ENCODE measurements at regions not wholly inside any gene's neighbourhood (a gene's known extent, or its start where the extent isn't known, plus 50 kb on each side); places are given as distances from the start of the nearest gene placed in this dataset.

GRCh38 chr1:195898373-195898772 lies 709.9 kb downstream of the KCNT2 start:
- no peaks in the 10 kb centered on the region for H3K27me3 Mint-ChIP-seq (ENCODE audit: insufficient read depth, unreplicated experiment)
- Histone ChIP-seq H3K9me3 (no peaks in the 10 kb centered on the region), H3K4me3 (ENCODE audit: low read depth, low read length) (no peak overlapping the region), H3K4me1 (no peaks in the 10 kb centered on the region), H3K27me3 (replicated peaks; ENCODE audit: control insufficient read depth, insufficient read depth, low read length) (no peaks in the 10 kb centered on the region), H3K36me3 (ENCODE audit: control insufficient read depth, insufficient read depth, low read length) (no peaks in the 10 kb centered on the region)
- BruUV-seq (replicated peaks): no TSS peak
- no peak overlapping the region for H3K27ac Mint-ChIP-seq (ENCODE audit: unreplicated experiment)
- no peak for DNase-seq
- TF ChIP-seq CTCF (IDR thresholded peaks at IDR 0.05; ENCODE audit: insufficient read depth in 1 of 2, low read depth in 1 of 2, low read length in 1 of 2, severe bottlenecking in 1 of 2, unreplicated experiment in 1 of 2): no peak
- no peaks in the 10 kb centered on the region for H3K36me3 Mint-ChIP-seq (ENCODE audit: insufficient read depth, unreplicated experiment)
- no peaks in the 10 kb centered on the region for H3K4me1 Mint-ChIP-seq (ENCODE audit: low read depth, unreplicated experiment)
- intact Hi-C loops (cut with micrococcal nuclease; ENCODE audit: unreplicated experiment): no loop called here
- no peaks in the 10 kb centered on the region for H3K9me3 Mint-ChIP-seq (ENCODE audit: unreplicated experiment)
- H3K4me3 Mint-ChIP-seq (ENCODE audit: unreplicated experiment): no peak overlapping the region
- CTCF ChIA-PET: no interaction called here
- POLR2A ChIA-PET: no interaction called here

- no peak overlapping the region for H3K4me3 ChIP-seq (ENCODE audit: low read depth, low read length)
- H3K4me1 Mint-ChIP-seq (ENCODE audit: low read depth, unreplicated experiment): no peaks in the 10 kb centered on the region
- no peak for DNase-seq
- H3K36me3 ChIP-seq (ENCODE audit: control insufficient read depth, insufficient read depth, low read length): no peaks in the 10 kb centered on the region
- H3K4me3 Mint-ChIP-seq (ENCODE audit: unreplicated experiment): no peak overlapping the region
- no peaks in the 10 kb centered on the region for H3K9me3 Mint-ChIP-seq (ENCODE audit: unreplicated experiment)
- no peaks in the 10 kb centered on the region for H3K27me3 ChIP-seq (replicated peaks; ENCODE audit: control insufficient read depth, insufficient read depth, low read length)
- intact Hi-C loops (cut with micrococcal nuclease; ENCODE audit: unreplicated experiment): loop anchor here (2.0 kb wide), 1 partner anchor 412 kb away; no protein-coding TSS in a partner anchor
- H3K27ac Mint-ChIP-seq (ENCODE audit: unreplicated experiment): no peak overlapping the region
- no peaks in the 10 kb centered on the region for H3K9me3 ChIP-seq
- no peaks in the 10 kb centered on the region for H3K27me3 Mint-ChIP-seq (ENCODE audit: insufficient read depth, unreplicated experiment)
- no TSS peak for BruUV-seq (replicated peaks)
- no peaks in the 10 kb centered on the region for H3K36me3 Mint-ChIP-seq (ENCODE audit: insufficient read depth, unreplicated experiment)
- ChIA-PET POLR2A (no interaction called here), CTCF (no interaction called here)
- TF ChIP-seq CTCF (IDR thresholded peaks at IDR 0.05; ENCODE audit: insufficient read depth in 1 of 2, low read depth in 1 of 2, low read length in 1 of 2, severe bottlenecking in 1 of 2, unreplicated experiment in 1 of 2): no peak
- H3K4me1 ChIP-seq: no peaks in the 10 kb centered on the region
These were observed 711.2 kb downstream of the KCNT2 start for GRCh38 chr1:195897076-195897475.

GRCh38 chr1:195894411-195894810 lies 713.8 kb downstream of the KCNT2 start:
- Histone ChIP-seq H3K36me3 (ENCODE audit: control insufficient read depth, insufficient read depth, low read length) (no peaks in the 10 kb centered on the region), H3K9me3 (no peaks in the 10 kb centered on the region), H3K4me1 (no peaks in the 10 kb centered on the region), H3K4me3 (ENCODE audit: low read depth, low read length) (no peak overlapping the region), H3K27me3 (replicated peaks; ENCODE audit: control insufficient read depth, insufficient read depth, low read length) (no peaks in the 10 kb centered on the region)
- no TSS peak for BruUV-seq (replicated peaks)
- intact Hi-C loops (cut with micrococcal nuclease; ENCODE audit: unreplicated experiment): no loop called here
- Mint-ChIP-seq H3K4me1 (ENCODE audit: low read depth, unreplicated experiment) (no peaks in the 10 kb centered on the region), H3K27me3 (ENCODE audit: insufficient read depth, unreplicated experiment) (no peaks in the 10 kb centered on the region), H3K36me3 (ENCODE audit: insufficient read depth, unreplicated experiment) (no peaks in the 10 kb centered on the region), H3K9me3 (ENCODE audit: unreplicated experiment) (peaks cover 9% of the 10 kb centered on the region), H3K27ac (ENCODE audit: unreplicated experiment) (no peak overlapping the region), H3K4me3 (ENCODE audit: unreplicated experiment) (no peak overlapping the region)
- POLR2A ChIA-PET: no interaction called here
- TF ChIP-seq CTCF (IDR thresholded peaks at IDR 0.05; ENCODE audit: insufficient read depth in 1 of 2, low read depth in 1 of 2, low read length in 1 of 2, severe bottlenecking in 1 of 2, unreplicated experiment in 1 of 2): no peak
- no peak for DNase-seq
- CTCF ChIA-PET: no interaction called here
